ENCODE measurements at regions not wholly inside any gene's neighbourhood (a gene's known extent, or its start where the extent isn't known, plus 50 kb on each side); places are given as distances from the start of the nearest gene placed in this dataset.
"Not testable (repeated sequence)": the region's sequence is repeated elsewhere in the genome, so short reads cannot be mapped to it uniquely, and the experiment has no call there.

GRCh38 chr3:20246662-20247061 is 60.7 kb upstream of the SGO1 start:
- no peak for DNase-seq
- Mint-ChIP-seq H3K4me1 (no peaks in the 10 kb centered on the region), H3K27ac (no peak overlapping the region), H3K27me3 (no peaks in the 10 kb centered on the region), H3K9me3 (peaks cover 3 to 28% (median 17%) of the 10 kb centered on the region in 7 donors), H3K36me3 (peaks cover 5 to 6% of the 10 kb centered on the region in 2 donors), H3K4me3 (no peak overlapping the region)
- no peak for ATAC-seq (ENCODE audit: low read depth in 2 of 2)

- H3K4me3 Mint-ChIP-seq: no peak overlapping the region
- no peak for ATAC-seq (ENCODE audit: low read depth in 2 of 2)
- no peak for DNase-seq
- H3K36me3 Mint-ChIP-seq: peaks cover 5 to 6% of the 10 kb centered on the region in 2 donors
- peaks cover 3 to 28% (median 17%) of the 10 kb centered on the region in 7 donors for H3K9me3 Mint-ChIP-seq
- no peaks in the 10 kb centered on the region for H3K4me1 Mint-ChIP-seq
- no peaks in the 10 kb centered on the region for H3K27me3 Mint-ChIP-seq
- peak overlapping the region in 1 of 6 donors; percentile 44 for H3K27ac Mint-ChIP-seq
These were observed 59.8 kb upstream of the SGO1 start for GRCh38 chr3:20245781-20246180.

- H3K4me3 Mint-ChIP-seq: no peak overlapping the region
- H3K27me3 Mint-ChIP-seq: no peaks in the 10 kb centered on the region
- no peaks in the 10 kb centered on the region for H3K4me1 Mint-ChIP-seq
- peaks cover 3 to 19% (median 8%) of the 10 kb centered on the region in 7 donors for H3K9me3 Mint-ChIP-seq
- peak overlapping the region in 1 of 6 donors; percentile 57 for H3K27ac Mint-ChIP-seq
- ATAC-seq (ENCODE audit: low read depth in 2 of 2): no peak
- H3K36me3 Mint-ChIP-seq: peaks cover 5 to 6% of the 10 kb centered on the region in 2 donors
- no peak for DNase-seq
These were observed 54.3 kb upstream of the SGO1 start for GRCh38 chr3:20240154-20240883.

- not testable (repeated sequence) for DNase-seq; H3K36me3 Mint-ChIP-seq; H3K4me1 Mint-ChIP-seq; H3K27me3 Mint-ChIP-seq; H3K4me3 Mint-ChIP-seq; H3K27ac Mint-ChIP-seq; ATAC-seq (ENCODE audit: low read depth in 2 of 2)
- H3K9me3 Mint-ChIP-seq: peaks cover 3 to 14% (median 7%) of the 10 kb centered on the region in 7 donors
These were observed 52.2 kb upstream of the SGO1 start for GRCh38 chr3:20238199-20238598.

- H3K27ac Mint-ChIP-seq: peak overlapping the region in 1 of 6 donors; percentile 49
- no peak for ATAC-seq (ENCODE audit: low read depth in 2 of 2)
- H3K36me3 Mint-ChIP-seq: no peaks in the 10 kb centered on the region
- no peaks in the 10 kb centered on the region for H3K4me1 Mint-ChIP-seq
- no peaks in the 10 kb centered on the region for H3K27me3 Mint-ChIP-seq
- no peak for DNase-seq
- no peaks in the 10 kb centered on the region for H3K9me3 Mint-ChIP-seq
- no peak overlapping the region for H3K4me3 Mint-ChIP-seq
These were observed 50.6 kb upstream of the SGO1 start for GRCh38 chr3:20236603-20237002.
